PC-9 (cell line): ENCODE measurements at regions not wholly inside any gene's neighbourhood (a gene's known extent, or its start where the extent isn't known, plus 50 kb on each side); places are given as distances from the start of the nearest gene placed in this dataset.

ENCODE experiments used
- BruUV-seq: library from RNA; stranded (reverse); fragments of 400-500 nt; replicated peaks from 2 replicates; lab custom pipeline; 2021; lab: Mats Ljungman, UMichigan
- CTCF ChIA-PET: fragments of 300-600 bp; sonication (Branson Sonifier 250); formaldehyde crosslinking; loops from one replicate; lab custom pipeline; 2022; ENCODE audit warnings: antibody characterized with exemption; lab: Charles Lee
- POLR2A ChIA-PET: fragments of 300-600 bp; sonication (Branson Sonifier 250); formaldehyde crosslinking; loops from one replicate; lab custom pipeline; 2022; ENCODE audit warnings: antibody characterized with exemption; ENCODE audit not compliant: unreplicated experiment; lab: Charles Lee
- DNase-seq, 2 experiments: peaks; one replicate each; pipeline versions ENCODE4 v3.0.0 to v3.0.0-alpha.2; 2015 to 2022; ENCODE audit warnings: mixed read lengths in 1 of 2
- H2AFZ ChIP-seq: fragments of 200-600 bp; sonication (generic); 2 replicates; pipeline ENCODE4 v1.8.1; 2017; ENCODE audit warnings: antibody characterized with exemption
- H3F3A ChIP-seq: fragments of 200-600 bp; sonication (generic); 2 replicates; pipeline ENCODE4 v1.8.1; 2017; ENCODE audit warnings: antibody characterized with exemption, mild to moderate bottlenecking, low read depth; ENCODE audit not compliant: insufficient read depth
- H3K27ac ChIP-seq: fragments of 200-600 bp; sonication (generic); 2 replicates; pipeline ENCODE4 v1.6.1; 2016; ENCODE audit warnings: mixed run types
- H3K27me3 ChIP-seq: fragments of 200-600 bp; sonication (generic); 2 replicates; pipeline ENCODE4 v1.6.1; 2016; ENCODE audit warnings: low read depth, mixed run types; ENCODE audit not compliant: insufficient read depth
- H3K36me3 ChIP-seq: fragments of 200-600 bp; sonication (generic); 2 replicates; pipeline ENCODE4 v1.6.1; 2016; ENCODE audit warnings: low read depth, mixed run types
- H3K4me1 ChIP-seq: fragments of 200-600 bp; sonication (generic); replicated peaks from 2 replicates; pipeline ENCODE4 v1.6.1; 2016; ENCODE audit warnings: mixed run types; ENCODE audit not compliant: insufficient read depth
- H3K4me2 ChIP-seq: fragments of 200-600 bp; sonication (generic); 2 replicates; pipeline ENCODE4 v1.6.1; 2017; ENCODE audit warnings: mixed run types
- H3K4me3 ChIP-seq: fragments of 200-600 bp; sonication (generic); 2 replicates; pipeline ENCODE4 v1.6.1; 2016; ENCODE audit warnings: mixed run types
- H3K79me2 ChIP-seq: fragments of 200-600 bp; sonication (generic); 2 replicates; pipeline ENCODE4 v1.6.1; 2017; ENCODE audit warnings: low read depth, mixed run types
- H3K9me2 ChIP-seq: fragments of 200-600 bp; sonication (generic); 2 replicates; pipeline ENCODE4 v1.8.1; 2017; ENCODE audit warnings: mild to moderate bottlenecking; ENCODE audit not compliant: insufficient read depth
- H3K9me3 ChIP-seq: fragments of 200-600 bp; sonication (generic); 2 replicates; pipeline ENCODE4 v1.8.1; 2016; ENCODE audit warnings: low read depth; ENCODE audit not compliant: insufficient read depth
- H4K20me1 ChIP-seq: fragments of 200-600 bp; sonication (generic); 2 replicates; pipeline ENCODE4 v1.8.1; 2017; ENCODE audit not compliant: insufficient read depth
- EZH2 ChIP-seq: fragments of 200-600 bp; sonication (generic); IDR thresholded peaks from 2 replicates; pipeline ENCODE4 v1.8.0; 2017; ENCODE audit warnings: antibody characterized with exemption, low read depth
- intact Hi-C: fragments of 100-400 bp; cut with micrococcal nuclease; formaldehyde crosslinking; loops from one replicate; pipeline ENCODE4 v1.10.0; 2022; ENCODE audit not compliant: unreplicated experiment
- TF ChIP-seq, protein P1 (sequence below): fragments of 200-600 bp; sonication (generic); conservative IDR thresholded peaks from 2 replicates; pipeline ENCODE4 v1.6.1; 2017; ENCODE audit warnings: mixed run types, antibody characterized with exemption, mild to moderate bottlenecking, moderate library complexity

DNA sequence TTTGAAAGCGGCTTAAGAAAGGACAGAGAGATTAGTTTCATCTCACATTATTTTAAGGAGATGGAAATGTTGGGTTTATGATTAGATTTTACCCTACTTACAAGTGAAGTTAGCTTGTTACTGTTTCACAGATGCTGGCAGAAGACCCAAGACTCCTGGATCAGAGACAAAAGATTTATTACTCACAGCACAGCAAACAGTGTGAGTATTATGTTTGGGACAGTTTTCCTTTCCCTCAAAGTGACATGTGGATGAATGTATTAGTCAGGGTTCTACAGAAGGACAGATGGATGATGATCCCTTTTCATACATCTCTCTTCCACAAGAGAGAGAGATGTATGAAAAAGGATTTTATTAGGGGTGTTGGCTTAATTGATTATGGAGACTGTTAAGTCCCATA, 281.8 kb upstream of the CDH2 start:
- no TSS peak for BruUV-seq
- no peak overlapping the region for H3K4me2 ChIP-seq
- no peak overlapping the region for H2AFZ ChIP-seq
- H3F3A ChIP-seq: no peaks in the 10 kb centered on the region
- DNase-seq: no peak
- no peaks in the 10 kb centered on the region for H4K20me1 ChIP-seq
- POLR2A ChIA-PET: no interaction called here
- H3K9me3 ChIP-seq: no peaks in the 10 kb centered on the region
- H3K4me1 ChIP-seq: no peaks in the 10 kb centered on the region
- H3K27ac ChIP-seq: no peak overlapping the region
- intact Hi-C loops: no loop called here
- no peaks in the 10 kb centered on the region for H3K36me3 ChIP-seq
- no peaks in the 10 kb centered on the region for H3K27me3 ChIP-seq
- no peak overlapping the region for H3K4me3 ChIP-seq
- CTCF ChIA-PET: no interaction called here
- no peaks in the 10 kb centered on the region for H3K9me2 ChIP-seq
- H3K79me2 ChIP-seq: no peaks in the 10 kb centered on the region
- TF ChIP-seq, protein P1, sequence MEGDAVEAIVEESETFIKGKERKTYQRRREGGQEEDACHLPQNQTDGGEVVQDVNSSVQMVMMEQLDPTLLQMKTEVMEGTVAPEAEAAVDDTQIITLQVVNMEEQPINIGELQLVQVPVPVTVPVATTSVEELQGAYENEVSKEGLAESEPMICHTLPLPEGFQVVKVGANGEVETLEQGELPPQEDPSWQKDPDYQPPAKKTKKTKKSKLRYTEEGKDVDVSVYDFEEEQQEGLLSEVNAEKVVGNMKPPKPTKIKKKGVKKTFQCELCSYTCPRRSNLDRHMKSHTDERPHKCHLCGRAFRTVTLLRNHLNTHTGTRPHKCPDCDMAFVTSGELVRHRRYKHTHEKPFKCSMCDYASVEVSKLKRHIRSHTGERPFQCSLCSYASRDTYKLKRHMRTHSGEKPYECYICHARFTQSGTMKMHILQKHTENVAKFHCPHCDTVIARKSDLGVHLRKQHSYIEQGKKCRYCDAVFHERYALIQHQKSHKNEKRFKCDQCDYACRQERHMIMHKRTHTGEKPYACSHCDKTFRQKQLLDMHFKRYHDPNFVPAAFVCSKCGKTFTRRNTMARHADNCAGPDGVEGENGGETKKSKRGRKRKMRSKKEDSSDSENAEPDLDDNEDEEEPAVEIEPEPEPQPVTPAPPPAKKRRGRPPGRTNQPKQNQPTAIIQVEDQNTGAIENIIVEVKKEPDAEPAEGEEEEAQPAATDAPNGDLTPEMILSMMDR: no peak
- TF ChIP-seq EZH2: no peak

- POLR2A ChIA-PET: no interaction called here
- no TSS peak for BruUV-seq
Measured at GRCh38 chr18:28457784-28458183, 280.9 kb upstream of the CDH2 start.

GRCh38 chr18:28455971-28456370, 279.0 kb upstream of the CDH2 start:
- H3F3A ChIP-seq: no peaks in the 10 kb centered on the region
- intact Hi-C loops: no loop called here
- H3K36me3 ChIP-seq: no peaks in the 10 kb centered on the region
- TF ChIP-seq EZH2: no peak
- TF ChIP-seq, protein P1: no peak
- BruUV-seq: no TSS peak
- no peak overlapping the region for H3K27ac ChIP-seq
- H3K4me1 ChIP-seq: no peaks in the 10 kb centered on the region
- H3K9me2 ChIP-seq: no peaks in the 10 kb centered on the region
- ChIA-PET CTCF (no interaction called here), POLR2A (no interaction called here)
- no peak overlapping the region for H3K4me3 ChIP-seq
- no peaks in the 10 kb centered on the region for H3K27me3 ChIP-seq
- no peak overlapping the region for H2AFZ ChIP-seq
- no peaks in the 10 kb centered on the region for H4K20me1 ChIP-seq
- no peaks in the 10 kb centered on the region for H3K79me2 ChIP-seq
- DNase-seq: no peak
- H3K9me3 ChIP-seq: no peaks in the 10 kb centered on the region
- no peak overlapping the region for H3K4me2 ChIP-seq

More at GRCh38 chr18:28457784-28458183, 280.9 kb upstream of the CDH2 start:
- Histone ChIP-seq H3K27ac (no peak overlapping the region), H3K4me2 (no peak overlapping the region), H3K27me3 (no peaks in the 10 kb centered on the region), H4K20me1 (no peaks in the 10 kb centered on the region), H3K9me3 (no peaks in the 10 kb centered on the region), H3K4me1 (no peaks in the 10 kb centered on the region), H3K4me3 (no peak overlapping the region), H3K79me2 (no peaks in the 10 kb centered on the region), H3F3A (no peaks in the 10 kb centered on the region), H3K9me2 (no peaks in the 10 kb centered on the region), H3K36me3 (no peaks in the 10 kb centered on the region), H2AFZ (no peak overlapping the region)
- no peak for DNase-seq
- CTCF ChIA-PET: no interaction called here
- no peak for TF ChIP-seq EZH2
- TF ChIP-seq, protein P1: no peak
- intact Hi-C loops: no loop called here
